Mammary epithelial cell (primary cell): ENCODE measurements at regions not wholly inside any gene's neighbourhood (a gene's known extent, or its start where the extent isn't known, plus 50 kb on each side); places are given as distances from the start of the nearest gene placed in this dataset.

Experiments used
- EZH2 ChIP-seq: IDR thresholded peaks from 2 replicates; pipeline ENCODE4 v1.6.1; 2012; ENCODE audit warnings: low read length, inconsistent platforms, borderline replicate concordance
- TF ChIP-seq, protein P1 (sequence below), 2 donors: IDR thresholded peaks in 1 of 2; conservative IDR thresholded peaks in 1 of 2; 2 replicates each; pipeline ENCODE4 v1.5.1; 2011 to 2012; ENCODE audit warnings: inconsistent platforms in 2 of 2, low read length in 2 of 2, mild to moderate bottlenecking in 2 of 2, control low read depth in 1 of 2, low read depth in 1 of 2; ENCODE audit not compliant: insufficient read depth in 1 of 2; ENCODE audit errors: extremely low read depth in 1 of 2

DNA sequence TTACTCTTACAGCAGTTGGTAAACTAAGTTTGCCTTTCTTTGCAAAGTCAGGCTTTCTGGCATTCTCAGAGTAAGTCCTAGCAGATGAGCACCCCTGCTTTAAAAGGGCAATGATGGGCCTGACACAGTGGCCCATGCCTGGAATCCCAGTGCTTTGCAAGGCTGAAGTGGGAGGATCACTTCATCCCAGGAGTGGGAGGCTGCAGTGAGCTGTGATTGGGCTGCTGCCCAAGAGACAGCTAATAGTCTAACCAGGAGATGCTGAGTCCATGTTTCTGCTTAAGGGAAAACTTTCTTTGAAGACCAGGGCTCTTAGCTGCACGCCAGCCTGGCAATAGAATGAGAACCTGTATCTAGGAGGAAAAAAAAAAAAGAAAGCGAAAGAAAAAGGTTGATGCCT lies 100.2 kb upstream of the MPP7 start:
- TF ChIP-seq EZH2, result no peak
- TF ChIP-seq, protein P1, sequence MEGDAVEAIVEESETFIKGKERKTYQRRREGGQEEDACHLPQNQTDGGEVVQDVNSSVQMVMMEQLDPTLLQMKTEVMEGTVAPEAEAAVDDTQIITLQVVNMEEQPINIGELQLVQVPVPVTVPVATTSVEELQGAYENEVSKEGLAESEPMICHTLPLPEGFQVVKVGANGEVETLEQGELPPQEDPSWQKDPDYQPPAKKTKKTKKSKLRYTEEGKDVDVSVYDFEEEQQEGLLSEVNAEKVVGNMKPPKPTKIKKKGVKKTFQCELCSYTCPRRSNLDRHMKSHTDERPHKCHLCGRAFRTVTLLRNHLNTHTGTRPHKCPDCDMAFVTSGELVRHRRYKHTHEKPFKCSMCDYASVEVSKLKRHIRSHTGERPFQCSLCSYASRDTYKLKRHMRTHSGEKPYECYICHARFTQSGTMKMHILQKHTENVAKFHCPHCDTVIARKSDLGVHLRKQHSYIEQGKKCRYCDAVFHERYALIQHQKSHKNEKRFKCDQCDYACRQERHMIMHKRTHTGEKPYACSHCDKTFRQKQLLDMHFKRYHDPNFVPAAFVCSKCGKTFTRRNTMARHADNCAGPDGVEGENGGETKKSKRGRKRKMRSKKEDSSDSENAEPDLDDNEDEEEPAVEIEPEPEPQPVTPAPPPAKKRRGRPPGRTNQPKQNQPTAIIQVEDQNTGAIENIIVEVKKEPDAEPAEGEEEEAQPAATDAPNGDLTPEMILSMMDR (conservative IDR thresholded peaks at IDR 0.05 in 1 of 2, IDR thresholded peaks at IDR 0.05 in 1 of 2; ENCODE audit: extremely low read depth in 1 of 2, insufficient read depth in 1 of 2, low read depth in 1 of 2, low read length in 2 of 2), result no peak
